ENCODE measurements at regions not wholly inside any gene's neighbourhood (a gene's known extent, or its start where the extent isn't known, plus 50 kb on each side); places are given as distances from the start of the nearest gene placed in this dataset.

GRCh38 chr6:122035173-122035572 is 364.3 kb upstream of the HSF2 start:
- no peak overlapping the region for H3K4me3 ChIP-seq

DNA sequence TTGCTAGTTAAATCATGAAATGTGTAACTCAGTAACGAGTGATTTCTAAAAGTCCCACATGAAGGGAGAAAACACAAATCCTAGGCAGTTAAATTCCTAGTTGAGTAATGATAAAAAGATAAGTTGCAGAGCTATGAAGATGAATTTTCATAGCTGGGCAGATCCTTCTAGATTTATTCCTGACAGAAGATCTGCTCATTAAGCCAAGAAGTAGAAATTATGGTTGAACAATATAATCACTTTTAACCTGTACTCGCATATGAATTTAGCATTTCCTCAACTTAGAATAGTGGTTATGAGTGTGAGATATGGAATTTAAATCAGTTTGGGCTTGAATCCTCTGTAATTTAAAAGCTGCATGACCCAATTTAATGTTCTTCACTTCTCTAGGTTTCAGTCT is 359.2 kb upstream of the HSF2 start:
- Histone ChIP-seq H3K27ac (no peak overlapping the region), H3K4me3 (no peak overlapping the region)
- no peak for DNase-seq (ENCODE audit: low spot score)
- TF ChIP-seq CTCF (IDR thresholded peaks at IDR 0.05) = no peak

More at GRCh38 chr6:122035173-122035572, 364.3 kb upstream of the HSF2 start:
- no peak overlapping the region for H3K27ac ChIP-seq
- TF ChIP-seq CTCF (IDR thresholded peaks at IDR 0.05) = no peak
- no peak for DNase-seq (ENCODE audit: low spot score)

GRCh38 chr6:122042380-122042779 is 357.1 kb upstream of the HSF2 start:
- Histone ChIP-seq H3K4me3 (no peak overlapping the region), H3K27ac (no peak overlapping the region)
- no peak for DNase-seq (ENCODE audit: low spot score)
- TF ChIP-seq CTCF (IDR thresholded peaks at IDR 0.05) = no peak

- H3K27ac ChIP-seq = no peak overlapping the region
- no peak overlapping the region for H3K4me3 ChIP-seq
- DNase-seq (ENCODE audit: low spot score) = no peak
Measured at GRCh38 chr6:122042960-122043735, 356.3 kb upstream of the HSF2 start.

DNA sequence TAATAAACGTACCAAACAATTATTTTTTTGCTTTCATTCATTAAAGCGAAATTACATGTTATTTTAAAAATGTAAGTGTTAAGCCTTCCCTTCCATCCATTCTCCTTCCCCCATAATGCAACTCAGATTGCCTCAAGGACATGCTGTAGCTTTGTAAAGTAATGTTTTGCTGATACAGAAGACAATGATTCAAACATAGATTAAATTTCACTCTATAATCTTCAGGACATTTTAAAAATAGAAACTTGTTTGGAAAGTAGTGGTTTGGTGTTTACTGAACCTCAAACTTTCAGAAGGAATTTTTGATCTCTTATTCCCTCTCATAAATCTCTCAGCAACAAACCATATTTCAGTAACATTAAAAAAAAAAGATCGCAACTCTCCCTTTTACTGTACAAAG is 350.9 kb upstream of the HSF2 start:
- no peak for TF ChIP-seq CTCF (IDR thresholded peaks at IDR 0.05)
- no peak for DNase-seq (ENCODE audit: low spot score)
- Histone ChIP-seq H3K27ac (no peak overlapping the region), H3K4me3 (no peak overlapping the region)

More at GRCh38 chr6:122042960-122043735, 356.3 kb upstream of the HSF2 start:
- no peak for TF ChIP-seq CTCF (IDR thresholded peaks at IDR 0.05)

DNA sequence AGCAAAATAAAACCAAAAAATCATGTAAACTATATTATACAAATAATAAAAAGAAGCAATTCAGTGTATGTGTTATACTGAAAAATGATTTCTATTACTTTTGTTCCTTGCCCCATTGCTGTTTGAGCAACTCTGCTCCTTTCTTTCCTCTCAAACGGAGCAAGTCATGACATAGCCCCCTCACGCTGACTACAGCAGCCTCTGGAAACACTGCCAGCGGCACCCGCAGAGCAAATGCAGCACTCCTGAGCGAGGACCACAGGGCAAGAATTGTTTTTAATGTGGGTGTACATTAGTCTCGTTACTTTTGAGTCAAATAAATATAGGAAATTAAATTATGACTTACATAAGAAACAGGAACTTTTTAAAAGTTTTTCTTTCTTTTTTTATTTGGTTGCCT is 350.1 kb upstream of the HSF2 start:
- Histone ChIP-seq H3K27ac (no peak overlapping the region), H3K4me3 (no peak overlapping the region)
- DNase-seq (ENCODE audit: low spot score) = no peak
- no peak for TF ChIP-seq CTCF (IDR thresholded peaks at IDR 0.05)

- Histone ChIP-seq H3K4me3 (no peak overlapping the region), H3K27ac (no peak overlapping the region)
- TF ChIP-seq CTCF (IDR thresholded peaks at IDR 0.05) = no peak
- no peak for DNase-seq (ENCODE audit: low spot score)
Measured at GRCh38 chr6:122050242-122050755, 349.2 kb upstream of the HSF2 start.
